Ramos (cell line): ENCODE measurements at regions not wholly inside any gene's neighbourhood (a gene's known extent, or its start where the extent isn't known, plus 50 kb on each side); places are given as distances from the start of the nearest gene placed in this dataset.

Source experiments
- in situ Hi-C: fragments of 300-500 bp; cut with MboI; formaldehyde crosslinking; loops from one replicate; pipeline ENCODE4 v1.14.3; 2022; ENCODE audit warnings: low sequenced_read_pairs; ENCODE audit not compliant: unreplicated experiment

DNA sequence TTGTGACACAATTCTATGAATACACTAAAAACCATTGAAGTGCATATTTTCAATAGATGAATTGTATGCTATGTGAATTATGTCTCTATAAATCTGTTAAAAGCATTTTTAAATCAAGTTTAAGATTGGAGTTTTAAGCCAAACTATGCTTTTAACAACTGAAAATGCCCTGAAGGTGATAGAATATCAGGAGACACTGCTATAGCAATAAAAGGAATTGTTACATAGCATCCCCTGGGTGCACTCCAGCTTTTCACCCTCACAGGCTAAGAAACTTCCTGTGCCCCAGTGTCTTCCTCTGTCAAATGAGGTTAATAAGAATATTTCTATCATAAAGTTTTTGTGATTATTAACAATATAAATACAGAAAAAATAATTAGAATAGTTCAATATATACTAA lies 472.7 kb upstream of the TMPO start:
- in situ Hi-C loops, result no loop called here

DNA sequence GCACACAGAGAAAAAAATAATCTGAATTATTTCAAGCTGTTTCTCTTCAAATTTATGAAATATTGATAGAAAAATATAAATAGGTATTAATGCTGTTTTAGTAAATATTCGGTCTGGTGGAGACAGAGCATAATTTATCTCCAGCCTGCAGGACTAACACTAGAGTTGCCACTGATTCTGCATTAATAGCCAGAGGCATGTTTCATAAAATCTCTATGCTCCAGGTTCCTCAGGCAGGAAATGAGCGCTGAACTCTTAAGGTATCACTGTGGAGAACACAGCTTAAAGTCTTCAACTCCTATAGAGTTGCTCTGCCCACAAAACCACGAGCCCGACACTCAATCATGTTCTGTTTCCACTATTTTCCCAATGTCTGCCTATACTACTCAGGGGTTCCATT lies 470.0 kb upstream of the TMPO start:
- in situ Hi-C loops, result no loop called here

DNA sequence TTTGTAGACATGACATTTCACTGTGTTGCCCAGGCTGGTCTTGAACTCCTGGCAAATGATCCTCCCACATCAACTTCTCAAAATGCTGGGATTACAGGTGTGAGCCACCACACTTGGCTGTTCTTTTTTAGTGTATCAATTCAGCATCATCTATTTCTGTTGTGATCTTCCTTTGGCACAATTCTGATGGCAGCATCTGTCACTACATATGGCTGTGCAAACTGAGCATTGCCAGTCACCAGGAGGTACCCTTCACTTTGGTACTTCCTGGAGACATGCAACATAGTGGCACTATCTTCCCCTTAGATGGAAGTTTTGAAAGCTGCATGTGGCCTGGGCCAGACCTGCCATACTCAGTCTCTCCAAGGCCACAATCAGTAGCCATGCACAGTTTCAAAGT lies 467.1 kb upstream of the TMPO start:
- in situ Hi-C loops, result no loop called here

DNA sequence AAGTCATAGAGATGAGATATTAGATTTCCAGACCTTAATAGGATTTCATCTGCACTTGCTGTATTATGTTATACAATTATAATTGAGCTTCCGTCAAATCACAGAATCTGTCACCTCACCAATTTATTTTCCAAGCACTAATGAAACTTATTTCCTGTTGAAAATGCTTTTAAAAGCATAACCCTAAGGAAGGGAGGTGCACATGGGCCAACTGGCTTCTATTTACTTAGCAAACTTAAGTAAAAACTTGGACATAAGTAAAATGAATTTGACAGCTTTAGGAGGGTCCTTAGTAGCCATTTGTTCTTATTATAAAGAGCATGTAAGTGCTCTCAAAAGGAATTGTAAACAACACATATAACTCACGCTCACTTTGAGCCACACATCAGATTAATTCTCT lies 462.2 kb upstream of the TMPO start:
- in situ Hi-C loops, result no loop called here

GRCh38 chr12:98057701-98058100 lies 457.7 kb upstream of the TMPO start:
- in situ Hi-C loops, result no loop called here

DNA sequence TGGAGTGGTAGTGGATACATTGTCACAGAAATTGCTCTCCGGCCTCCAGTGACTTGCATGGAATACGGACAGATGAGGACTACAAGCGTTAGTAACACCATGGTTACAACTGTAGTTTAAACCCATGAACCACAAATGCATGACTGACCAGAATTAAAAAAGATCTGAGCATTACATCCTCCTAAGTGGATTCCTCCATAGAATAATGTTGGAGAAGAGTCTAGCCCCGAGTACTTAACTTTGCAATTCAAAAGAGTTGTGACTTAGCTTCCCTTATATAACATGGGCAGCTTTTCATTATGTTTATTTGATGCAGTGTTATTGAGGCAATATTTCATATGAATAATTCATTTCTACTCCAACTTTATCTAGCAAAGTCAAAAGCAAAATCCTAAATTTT lies 457.2 kb upstream of the TMPO start:
- in situ Hi-C loops, result no loop called here

GRCh38 chr12:98058838-98059237 lies 456.6 kb upstream of the TMPO start:
- in situ Hi-C loops, result no loop called here

GRCh38 chr12:98059659-98060343 lies 455.6 kb upstream of the TMPO start:
- in situ Hi-C loops, result no loop called here

- in situ Hi-C loops, result no loop called here
Measured at GRCh38 chr12:98060411-98060810, 455.0 kb upstream of the TMPO start.

- in situ Hi-C loops, result no loop called here
Measured at GRCh38 chr12:98062464-98063245, 452.7 kb upstream of the TMPO start.

GRCh38 chr12:98064501-98064900 lies 450.9 kb upstream of the TMPO start:
- in situ Hi-C loops, result no loop called here

- in situ Hi-C loops, result no loop called here
Measured at GRCh38 chr12:98067795-98068194, 447.6 kb upstream of the TMPO start.

- in situ Hi-C loops, result no loop called here
Measured at GRCh38 chr12:98073610-98074009, 441.8 kb upstream of the TMPO start.

- in situ Hi-C loops, result no loop called here
Measured at GRCh38 chr12:98074286-98074685, 441.1 kb upstream of the TMPO start.

DNA sequence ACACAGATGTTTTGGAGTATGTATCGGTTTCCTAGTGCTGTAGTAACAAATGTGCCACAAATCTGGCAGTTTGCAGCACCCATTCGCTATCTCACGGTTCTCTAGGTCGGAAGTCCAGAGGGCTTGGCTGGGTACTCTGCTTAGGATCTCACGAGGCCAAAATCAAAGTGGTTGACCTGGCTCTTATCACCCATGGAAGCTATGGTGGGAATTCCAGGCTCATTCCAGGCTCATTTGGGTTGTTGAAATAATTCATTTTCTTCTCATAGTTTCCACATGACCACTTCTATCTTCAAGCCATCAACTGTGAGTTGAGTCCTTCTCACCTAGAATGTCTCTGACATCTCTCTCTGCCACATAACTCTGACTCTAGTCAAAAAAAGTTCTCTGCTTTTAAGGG lies 431.0 kb upstream of the TMPO start:
- in situ Hi-C loops, result no loop called here

- in situ Hi-C loops, result no loop called here
Measured at GRCh38 chr12:98085046-98085755, 430.2 kb upstream of the TMPO start.

DNA sequence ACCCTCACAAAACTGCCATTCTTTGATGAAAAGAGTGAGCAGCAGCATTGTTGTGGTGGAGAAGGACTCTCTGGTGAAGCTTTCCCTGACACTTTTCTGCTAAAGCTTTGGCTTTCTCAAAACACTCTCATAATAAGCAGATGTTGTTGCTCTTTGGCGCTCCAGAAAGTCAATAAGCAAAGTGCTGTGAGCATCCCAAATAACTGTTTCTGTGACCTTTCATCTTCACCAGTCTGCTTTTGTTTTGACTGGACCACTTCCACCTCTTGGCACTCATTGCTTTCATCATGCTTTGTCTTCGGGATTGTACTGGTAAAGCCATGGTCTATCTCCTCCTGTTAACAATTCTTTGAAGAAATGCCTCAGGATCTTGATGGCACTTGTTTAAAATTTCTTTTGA lies 424.7 kb upstream of the TMPO start:
- in situ Hi-C loops, result no loop called here

GRCh38 chr12:98096436-98096835 lies 419.0 kb upstream of the TMPO start:
- in situ Hi-C loops, result no loop called here

DNA sequence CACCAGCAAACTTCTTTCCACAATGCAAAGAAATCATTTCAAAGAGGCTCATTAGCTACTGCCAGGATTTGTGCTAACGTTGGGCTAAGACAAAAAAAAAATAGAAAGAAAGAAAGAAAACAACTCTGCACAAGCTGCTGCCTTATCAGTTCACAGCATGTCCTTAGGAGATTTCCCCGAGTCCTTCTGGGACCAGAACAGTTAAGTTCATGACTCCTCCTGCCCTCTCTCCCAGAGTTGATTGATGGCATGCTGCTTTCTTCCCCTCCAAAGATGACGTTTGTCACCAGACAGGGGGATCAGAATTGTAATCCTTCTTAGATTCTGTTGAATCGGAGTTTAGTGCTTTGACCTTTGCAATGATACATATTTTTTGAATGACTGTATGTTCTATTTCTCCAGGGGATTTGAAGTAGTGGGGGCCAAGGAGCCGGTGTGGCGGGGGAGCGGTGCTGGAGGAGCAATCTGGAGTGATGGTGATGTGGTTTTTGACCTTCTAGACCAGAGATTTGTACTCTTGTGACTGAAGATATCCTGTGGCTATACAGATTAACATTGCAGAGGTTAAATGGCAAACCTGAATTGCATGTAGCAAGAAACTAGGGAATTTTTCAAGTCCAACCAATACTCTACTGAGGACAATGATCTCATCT lies 409.2 kb upstream of the TMPO start:
- in situ Hi-C loops, result no loop called here

GRCh38 chr12:98109266-98109665 lies 406.1 kb upstream of the TMPO start:
- in situ Hi-C loops, result no loop called here

DNA sequence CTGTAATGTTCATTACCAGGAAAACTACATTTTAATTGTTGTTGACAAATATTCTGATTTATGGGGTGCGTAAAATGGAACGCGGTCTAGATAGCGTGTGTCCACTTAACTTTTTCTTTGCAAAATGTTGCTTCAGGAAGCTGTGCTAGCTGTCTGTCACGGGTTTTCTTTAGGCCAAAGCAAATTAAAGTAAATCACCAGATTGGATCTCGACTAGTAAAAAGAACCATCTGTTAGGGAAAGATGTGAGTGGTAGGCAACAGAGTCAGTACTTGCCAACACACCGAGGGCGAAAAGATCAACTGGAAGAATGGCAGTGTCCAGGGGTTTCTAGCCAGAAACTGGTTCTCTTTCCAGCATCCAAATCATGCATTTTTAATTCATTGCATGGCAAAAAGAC lies 404.9 kb upstream of the TMPO start:
- in situ Hi-C loops, result no loop called here
